ENCODE measurements at regions not wholly inside any gene's neighbourhood (a gene's known extent, or its start where the extent isn't known, plus 50 kb on each side); places are given as distances from the start of the nearest gene placed in this dataset.

- no peaks in the 10 kb centered on the region for H3K36me3 ChIP-seq
- H4K20me1 ChIP-seq (ENCODE audit: low read depth), result no peaks in the 10 kb centered on the region
- no peak overlapping the region for H3K4me2 ChIP-seq
- peaks cover 15% of the 10 kb centered on the region for H3K4me1 Mint-ChIP-seq
- H3K27ac Mint-ChIP-seq, result no peak overlapping the region
- no peak overlapping the region for H2AFZ ChIP-seq (replicated peaks)
- H3K4me3 Mint-ChIP-seq, result no peak overlapping the region
- no peak overlapping the region for H3K9ac ChIP-seq
- H3K9me3 Mint-ChIP-seq, result no peaks in the 10 kb centered on the region
- TF ChIP-seq EZH2 (IDR thresholded peaks at IDR 0.05), result no peak
- TF ChIP-seq EZH2phosphoT487 (IDR thresholded peaks at IDR 0.05), result no peak
- TF ChIP-seq CTCF (IDR thresholded peaks at IDR 0.05), result no peak
- H3K4me3 ChIP-seq, result no peak overlapping the region
- no peak for DNase-seq (ENCODE audit: low spot score)
- H3K9me3 ChIP-seq (ENCODE audit: low read depth), result no peaks in the 10 kb centered on the region
- H3K27me3 Mint-ChIP-seq (ENCODE audit: insufficient read depth, low read depth), result peaks cover 18% of the 10 kb centered on the region
- no peaks in the 10 kb centered on the region for H3K27me3 ChIP-seq
- H3K4me1 ChIP-seq, result no peaks in the 10 kb centered on the region
- H3K79me2 ChIP-seq (ENCODE audit: low read depth), result no peaks in the 10 kb centered on the region
- no peaks in the 10 kb centered on the region for H3F3A ChIP-seq (ENCODE audit: low read depth)
- no peaks in the 10 kb centered on the region for H3K36me3 Mint-ChIP-seq
- H3K27ac ChIP-seq, result no peak overlapping the region
These were observed 99.9 kb downstream of the OLFM1 start for GRCh38 chr9:135187365-135187764.

DNA sequence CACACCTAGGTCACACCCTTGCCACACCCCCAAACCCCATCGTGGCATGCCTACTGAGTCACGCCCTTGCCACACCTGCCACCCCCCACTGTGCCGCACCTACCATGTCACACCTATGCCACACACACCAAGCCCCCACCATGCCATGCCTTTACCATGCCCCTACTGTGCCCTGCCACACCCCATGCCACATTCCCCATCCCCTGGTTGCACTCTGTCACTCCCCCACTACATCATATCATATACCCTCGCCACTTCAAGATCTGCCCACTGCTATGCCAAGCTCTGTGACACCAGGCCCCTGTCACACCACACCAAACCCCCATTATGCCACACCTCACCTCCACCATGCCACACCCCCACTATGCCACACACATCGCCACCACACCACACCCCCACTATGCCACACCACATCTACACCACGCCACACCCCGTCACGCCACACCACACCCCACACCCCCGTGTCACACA is 101.2 kb downstream of the OLFM1 start:
- Histone ChIP-seq H3K9me3 (ENCODE audit: low read depth) (no peaks in the 10 kb centered on the region), H3K4me2 (no peak overlapping the region), H3K4me3 (no peak overlapping the region), H3K27ac (no peak overlapping the region), H3K4me1 (no peaks in the 10 kb centered on the region), H3F3A (ENCODE audit: low read depth) (no peaks in the 10 kb centered on the region), H3K9ac (no peak overlapping the region), H3K36me3 (no peaks in the 10 kb centered on the region), H3K27me3 (no peaks in the 10 kb centered on the region), H3K79me2 (ENCODE audit: low read depth) (no peaks in the 10 kb centered on the region), H2AFZ (replicated peaks) (no peak overlapping the region), H4K20me1 (ENCODE audit: low read depth) (no peaks in the 10 kb centered on the region)
- Mint-ChIP-seq H3K4me3 (no peak overlapping the region), H3K4me1 (peaks cover 11% of the 10 kb centered on the region), H3K36me3 (no peaks in the 10 kb centered on the region), H3K27ac (no peak overlapping the region), H3K27me3 (ENCODE audit: insufficient read depth, low read depth) (peaks cover 16% of the 10 kb centered on the region), H3K9me3 (no peaks in the 10 kb centered on the region)
- no peak for DNase-seq (ENCODE audit: low spot score)
- no peak for TF ChIP-seq EZH2 (IDR thresholded peaks at IDR 0.05)
- TF ChIP-seq CTCF (IDR thresholded peaks at IDR 0.05), result no peak
- no peak for TF ChIP-seq EZH2phosphoT487 (IDR thresholded peaks at IDR 0.05)

DNA sequence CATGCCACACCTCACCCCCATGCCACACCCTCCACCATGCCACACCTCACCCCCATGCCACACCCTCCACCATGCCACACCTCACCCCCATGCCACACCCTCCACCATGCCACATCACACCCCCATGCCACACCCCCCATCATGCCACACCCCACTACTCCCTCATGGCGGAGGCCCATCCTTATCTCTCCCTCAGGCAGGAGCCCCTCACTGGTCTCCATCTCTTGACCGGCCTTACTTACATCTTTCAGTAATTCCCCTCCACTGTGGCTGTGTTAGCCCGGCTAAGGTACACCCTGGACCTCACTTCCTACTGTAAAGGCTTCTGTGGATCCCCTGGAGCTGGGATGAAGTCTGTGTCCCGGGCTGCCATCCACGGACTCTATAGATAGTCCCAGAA is 102.0 kb downstream of the OLFM1 start:
- H3K4me3 ChIP-seq, result no peak overlapping the region
- no peak overlapping the region for H3K4me2 ChIP-seq
- no peak for TF ChIP-seq CTCF (IDR thresholded peaks at IDR 0.05)
- TF ChIP-seq EZH2phosphoT487 (IDR thresholded peaks at IDR 0.05), result no peak
- TF ChIP-seq EZH2 (IDR thresholded peaks at IDR 0.05), result no peak
- Mint-ChIP-seq H3K27me3 (ENCODE audit: insufficient read depth, low read depth) (peaks cover 17% of the 10 kb centered on the region), H3K4me1 (peaks cover 7% of the 10 kb centered on the region), H3K27ac (no peak overlapping the region), H3K36me3 (no peaks in the 10 kb centered on the region), H3K9me3 (no peaks in the 10 kb centered on the region), H3K4me3 (no peak overlapping the region)
- H3K79me2 ChIP-seq (ENCODE audit: low read depth), result no peaks in the 10 kb centered on the region
- no peak overlapping the region for H3K9ac ChIP-seq
- H3K36me3 ChIP-seq, result no peaks in the 10 kb centered on the region
- H3K4me1 ChIP-seq, result no peaks in the 10 kb centered on the region
- no peaks in the 10 kb centered on the region for H4K20me1 ChIP-seq (ENCODE audit: low read depth)
- no peaks in the 10 kb centered on the region for H3K9me3 ChIP-seq (ENCODE audit: low read depth)
- DNase-seq (ENCODE audit: low spot score), result no peak
- no peaks in the 10 kb centered on the region for H3F3A ChIP-seq (ENCODE audit: low read depth)
- H3K27ac ChIP-seq, result no peak overlapping the region
- no peaks in the 10 kb centered on the region for H3K27me3 ChIP-seq
- H2AFZ ChIP-seq (replicated peaks), result no peak overlapping the region
